ENCODE measurements at regions not wholly inside any gene's neighbourhood (a gene's known extent, or its start where the extent isn't known, plus 50 kb on each side); places are given as distances from the start of the nearest gene placed in this dataset.
"Not testable (repeated sequence)": the region's sequence is repeated elsewhere in the genome, so short reads cannot be mapped to it uniquely, and the experiment has no call there.

DNA sequence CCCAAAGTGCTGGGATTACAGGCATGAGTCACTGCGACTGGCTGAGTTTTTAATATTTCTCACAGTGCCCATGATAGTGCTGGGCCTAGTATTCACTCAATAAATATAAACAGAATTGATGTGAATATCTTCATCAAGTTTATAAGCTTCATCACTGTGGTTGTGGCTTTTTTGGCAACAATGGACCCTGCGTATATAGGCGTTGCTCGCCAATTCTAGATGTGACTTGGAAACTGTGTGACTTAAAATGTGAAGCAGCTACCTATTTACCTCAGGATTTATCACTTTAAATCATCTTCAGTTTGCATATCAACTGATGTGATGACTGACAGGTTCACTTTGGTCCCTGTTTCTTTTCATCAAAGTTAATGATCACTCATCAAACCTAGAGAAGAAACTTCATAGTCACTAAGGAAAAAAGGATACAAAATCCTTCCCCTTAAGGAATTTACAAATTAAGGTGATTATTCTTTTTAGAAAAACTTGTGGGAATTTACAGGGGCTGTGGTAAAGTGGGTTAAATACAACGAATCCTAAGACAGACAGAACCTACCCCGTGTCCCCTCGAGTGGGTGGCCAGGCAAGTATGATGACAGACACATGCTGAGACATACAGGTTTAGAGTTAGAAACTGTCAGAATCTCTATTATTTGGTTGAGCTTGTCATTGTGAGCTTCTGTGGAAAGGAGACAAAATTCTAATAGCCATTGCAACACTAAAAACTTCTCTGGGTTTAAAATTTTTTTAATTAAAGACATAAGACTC is 101.3 kb downstream of the AKAP11 start:
- no peak for DNase-seq

DNA sequence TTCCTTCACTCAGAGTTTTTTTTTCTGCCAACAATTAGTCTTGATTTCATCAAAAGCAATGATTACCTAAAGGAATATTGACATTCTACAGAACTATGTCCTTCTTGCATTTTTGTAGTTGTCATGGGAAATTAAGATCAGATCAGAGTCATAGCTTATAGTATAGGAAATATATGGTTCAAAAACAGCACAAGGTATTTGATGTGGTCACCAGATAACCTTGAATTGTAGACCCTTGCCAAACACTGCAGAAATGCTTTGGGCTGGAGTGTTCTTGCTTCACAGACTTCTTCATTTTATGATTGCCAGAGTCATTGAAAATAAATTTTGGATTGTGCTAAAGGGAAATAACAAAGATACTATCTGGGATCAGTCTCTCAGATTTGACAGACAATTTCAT is 103.7 kb downstream of the AKAP11 start:
- no peak for DNase-seq

DNA sequence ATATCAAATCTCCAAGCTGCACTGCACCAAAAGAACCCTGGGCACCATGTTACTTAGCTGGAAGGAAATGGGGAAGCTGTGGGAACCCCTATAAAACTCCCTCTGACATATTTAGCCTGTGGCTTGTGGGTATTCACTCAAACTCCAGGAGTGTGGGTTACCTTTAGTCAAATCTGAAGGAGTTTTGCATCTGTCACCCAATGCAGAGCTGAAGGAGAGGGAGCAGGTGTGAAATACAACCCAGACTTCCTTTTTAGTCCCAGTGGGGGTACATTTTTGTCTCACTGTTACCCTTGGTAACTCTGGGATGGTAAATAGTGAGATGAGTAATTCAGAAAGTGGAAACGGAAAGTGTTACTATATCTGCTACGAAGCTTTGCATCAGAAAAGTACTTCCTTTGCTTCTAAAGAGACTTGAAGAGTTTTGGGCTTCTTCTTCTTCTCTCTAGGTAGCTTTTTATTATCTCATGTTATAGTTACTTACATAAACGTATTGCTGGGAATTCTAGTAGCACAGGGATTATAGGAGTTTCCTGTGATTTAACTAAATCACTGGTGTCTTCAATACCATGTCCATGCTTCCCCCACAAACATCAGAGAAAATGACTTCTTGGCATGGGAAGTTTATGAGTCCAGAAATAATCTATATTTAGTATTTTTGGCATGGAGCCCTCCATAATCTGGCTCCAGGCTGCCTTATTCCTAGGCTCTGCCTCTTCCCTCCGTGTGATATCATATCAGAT is 105.9 kb downstream of the AKAP11 start:
- peak in 1 of 2 experiments; percentile 11 for DNase-seq

DNA sequence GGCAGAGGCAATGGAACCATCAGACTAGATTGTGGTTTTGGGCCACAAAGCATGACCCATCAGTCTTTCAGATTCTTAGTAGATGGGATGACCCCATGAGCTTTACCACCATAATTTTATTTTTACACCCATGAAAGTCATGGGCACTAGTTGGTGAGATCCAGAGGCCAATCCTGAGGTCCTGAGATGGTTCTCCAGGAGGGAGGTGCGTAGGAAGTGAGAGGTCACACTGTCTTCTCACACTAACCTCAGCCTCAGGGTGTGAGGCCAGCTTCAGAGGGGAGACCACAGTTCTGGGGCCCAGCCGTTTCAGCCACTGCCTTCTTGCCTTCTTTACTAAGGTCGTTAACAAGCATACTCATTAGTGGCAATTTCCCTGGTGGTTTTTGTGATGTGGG is 106.4 kb downstream of the AKAP11 start:
- DNase-seq = no peak

DNA sequence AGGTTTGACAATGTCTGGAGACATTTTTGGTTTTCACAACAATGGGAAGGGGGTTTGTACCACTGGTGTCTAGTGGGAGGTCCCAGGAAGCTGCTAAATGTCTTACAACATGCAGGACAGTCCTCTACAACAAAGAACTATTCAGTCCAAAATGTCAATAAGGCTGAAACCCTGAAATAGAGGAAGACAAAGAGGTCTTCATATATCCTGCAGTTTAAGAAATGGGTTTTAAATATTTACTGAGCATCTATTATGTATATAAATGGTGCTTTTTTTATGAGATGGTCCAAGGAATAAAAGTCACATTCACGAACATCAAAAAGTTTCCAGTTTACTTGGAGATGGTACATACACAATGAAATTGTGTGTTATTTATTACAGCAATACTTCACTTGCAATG is 107.3 kb downstream of the AKAP11 start:
- DNase-seq = no peak

GRCh38 chr13:42380420-42381164 is 108.6 kb downstream of the AKAP11 start:
- no peak for DNase-seq

DNA sequence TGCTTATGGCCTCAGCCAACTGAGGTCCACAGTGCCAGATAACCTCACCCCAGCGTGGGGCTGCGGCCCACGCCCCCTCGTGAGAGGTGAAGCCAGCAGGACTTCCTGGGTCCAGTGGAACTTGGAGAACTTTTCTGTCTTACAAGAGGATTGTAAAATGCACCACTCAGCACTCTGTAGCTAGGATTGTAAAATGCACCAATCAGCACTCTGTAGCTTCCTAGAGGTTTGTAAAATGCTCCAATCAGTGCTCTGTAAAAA is 109.1 kb downstream of the AKAP11 start:
- DNase-seq = no peak

GRCh38 chr13:42381426-42381825 is 109.5 kb downstream of the AKAP11 start:
- DNase-seq = not testable (repeated sequence)

- no peak for DNase-seq
These were observed 111.1 kb downstream of the AKAP11 start for GRCh38 chr13:42383025-42383424.

GRCh38 chr13:42384265-42384664 is 112.3 kb downstream of the AKAP11 start:
- DNase-seq = peak in 1 of 2 experiments; percentile 11

GRCh38 chr13:42388326-42388725 is 116.4 kb downstream of the AKAP11 start:
- no peak for DNase-seq

DNA sequence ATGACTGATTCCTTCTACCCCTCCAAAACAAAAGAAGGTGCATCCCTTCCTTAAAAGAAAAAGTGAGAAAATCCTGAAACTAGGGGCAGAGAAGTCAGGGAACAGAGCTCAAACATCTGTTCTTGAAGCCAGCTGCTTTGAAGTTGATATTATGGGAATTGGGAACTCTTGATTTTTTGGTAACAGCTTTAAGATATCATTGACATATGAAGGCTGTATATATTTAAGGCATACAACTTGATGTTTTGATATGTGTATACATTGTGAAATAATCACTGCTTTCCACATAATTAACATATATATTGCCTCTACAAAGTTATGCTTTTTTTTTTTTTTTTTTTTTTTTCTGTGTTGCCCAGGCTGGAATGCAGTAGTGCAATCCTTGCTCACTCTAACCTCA is 117.1 kb downstream of the AKAP11 start:
- no peak for DNase-seq

DNA sequence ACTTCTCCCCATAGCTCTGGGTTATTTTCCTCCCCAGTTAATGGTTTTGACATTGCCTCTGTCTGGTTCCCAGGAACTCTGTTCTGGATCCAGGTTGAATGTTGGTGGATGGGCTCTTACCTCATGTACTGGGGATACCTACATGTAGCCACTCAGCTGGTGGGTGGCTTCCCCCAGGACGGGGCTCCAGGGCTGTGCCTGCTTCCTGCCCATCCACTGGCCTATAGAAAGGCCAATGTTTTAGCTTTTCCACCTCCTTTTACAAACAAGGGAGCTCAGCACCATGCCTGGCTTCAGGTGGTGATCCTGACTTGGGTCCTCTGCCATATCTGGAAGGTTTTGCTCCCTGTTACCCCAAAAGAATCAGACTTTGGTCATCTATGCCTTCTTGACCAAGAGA is 120.2 kb downstream of the AKAP11 start:
- DNase-seq = no peak

DNA sequence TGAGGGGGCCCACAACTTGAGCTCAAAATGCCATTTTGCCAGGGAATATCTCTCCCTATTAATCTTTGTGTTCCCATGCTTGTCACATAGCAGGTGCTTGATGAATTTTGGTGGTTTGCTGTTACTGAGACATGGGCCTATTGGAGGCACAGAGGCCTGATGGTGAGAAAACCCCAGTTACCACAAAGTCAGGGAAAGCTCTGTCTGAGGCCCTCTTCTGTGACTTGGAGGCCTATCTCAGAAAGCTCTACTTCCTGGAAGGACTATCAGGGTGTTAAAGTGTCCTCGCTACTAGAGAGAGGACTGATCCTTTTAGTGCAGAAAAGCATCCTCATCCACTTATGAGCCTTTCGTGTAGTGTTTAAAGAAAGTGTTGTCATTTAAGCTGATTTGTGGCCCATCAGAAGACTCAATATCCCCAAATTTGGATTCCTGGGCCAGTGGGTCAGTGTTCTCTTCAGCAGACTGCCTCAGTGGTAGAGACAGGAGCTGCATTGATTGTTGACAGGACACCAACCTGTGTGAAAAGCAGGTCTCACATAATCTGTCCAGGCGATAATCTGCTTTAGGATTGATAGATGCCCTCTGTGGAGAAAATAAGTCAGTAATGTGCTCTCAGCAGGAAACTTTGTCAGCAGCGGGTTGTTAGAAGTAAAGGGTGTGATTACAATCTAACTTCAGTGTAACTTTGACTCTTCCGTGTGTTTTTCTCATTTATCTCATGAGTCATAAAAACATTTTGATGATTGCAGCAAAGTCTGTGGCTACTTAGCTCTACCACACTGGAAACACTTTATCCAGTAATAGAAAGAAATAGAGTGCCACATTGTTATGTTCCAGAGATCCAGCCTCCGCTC is 121.0 kb downstream of the AKAP11 start:
- DNase-seq = no peak

- no peak for DNase-seq
These were observed 121.8 kb downstream of the AKAP11 start for GRCh38 chr13:42393573-42394360.

- DNase-seq = no peak
These were observed 122.4 kb downstream of the AKAP11 start for GRCh38 chr13:42394361-42394708.

GRCh38 chr13:42394711-42395085 is 122.7 kb downstream of the AKAP11 start:
- DNase-seq = no peak

DNA sequence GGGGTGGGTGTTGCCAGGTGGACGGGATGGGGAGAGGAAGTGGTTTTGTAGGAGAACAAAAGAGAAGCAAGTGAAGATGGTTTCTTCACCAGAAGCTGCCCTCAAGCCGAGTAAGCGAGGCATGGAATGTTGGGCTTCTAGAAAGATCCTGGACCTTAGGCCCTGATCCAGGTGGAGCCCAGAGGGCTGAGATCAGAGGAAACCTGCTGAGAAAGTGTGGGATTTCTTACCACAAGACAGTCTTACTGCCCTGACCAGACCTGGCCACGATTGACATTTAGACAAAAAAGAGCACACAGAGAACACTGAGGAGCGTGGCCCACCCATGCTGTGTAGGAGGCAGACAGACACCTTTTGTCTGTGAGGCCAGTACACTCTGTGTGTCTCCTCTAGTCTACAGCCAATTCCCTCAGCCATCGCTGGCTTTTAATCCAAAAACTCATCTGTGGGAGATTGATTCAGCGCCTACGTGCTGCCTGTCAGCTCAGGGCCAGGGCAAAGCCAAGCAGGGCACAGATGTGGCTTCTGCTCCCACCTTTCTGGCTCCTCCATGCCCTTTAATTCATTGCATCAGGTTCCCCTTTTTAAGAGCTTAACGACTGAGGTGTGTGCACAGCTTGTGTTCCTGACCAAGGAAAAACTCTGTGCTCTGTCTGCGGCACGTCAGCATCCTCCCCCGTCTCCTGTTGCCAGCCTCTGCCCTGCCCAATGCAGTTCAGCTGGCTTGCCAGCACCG is 123.3 kb downstream of the AKAP11 start:
- DNase-seq = no peak

DNA sequence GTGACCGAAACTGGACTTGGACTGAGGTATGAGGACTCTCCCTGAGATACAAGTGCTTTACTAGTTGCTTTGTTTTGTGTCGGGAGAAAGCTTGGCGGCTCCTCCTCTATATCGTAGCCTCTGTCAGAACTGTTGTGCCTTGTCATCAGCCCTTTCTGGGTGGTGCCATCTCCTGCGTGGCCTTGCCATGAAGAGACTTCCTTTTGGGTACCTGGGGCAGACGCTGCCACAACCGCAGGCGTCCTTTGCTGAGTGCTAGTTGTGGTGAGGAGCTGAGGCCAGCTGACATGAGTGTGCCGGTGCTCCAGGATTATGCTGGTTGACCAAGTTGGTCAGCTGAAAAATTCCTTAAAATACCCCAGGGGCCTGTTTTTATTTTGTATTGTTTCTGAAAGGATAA is 124.5 kb downstream of the AKAP11 start:
- no peak for DNase-seq

DNA sequence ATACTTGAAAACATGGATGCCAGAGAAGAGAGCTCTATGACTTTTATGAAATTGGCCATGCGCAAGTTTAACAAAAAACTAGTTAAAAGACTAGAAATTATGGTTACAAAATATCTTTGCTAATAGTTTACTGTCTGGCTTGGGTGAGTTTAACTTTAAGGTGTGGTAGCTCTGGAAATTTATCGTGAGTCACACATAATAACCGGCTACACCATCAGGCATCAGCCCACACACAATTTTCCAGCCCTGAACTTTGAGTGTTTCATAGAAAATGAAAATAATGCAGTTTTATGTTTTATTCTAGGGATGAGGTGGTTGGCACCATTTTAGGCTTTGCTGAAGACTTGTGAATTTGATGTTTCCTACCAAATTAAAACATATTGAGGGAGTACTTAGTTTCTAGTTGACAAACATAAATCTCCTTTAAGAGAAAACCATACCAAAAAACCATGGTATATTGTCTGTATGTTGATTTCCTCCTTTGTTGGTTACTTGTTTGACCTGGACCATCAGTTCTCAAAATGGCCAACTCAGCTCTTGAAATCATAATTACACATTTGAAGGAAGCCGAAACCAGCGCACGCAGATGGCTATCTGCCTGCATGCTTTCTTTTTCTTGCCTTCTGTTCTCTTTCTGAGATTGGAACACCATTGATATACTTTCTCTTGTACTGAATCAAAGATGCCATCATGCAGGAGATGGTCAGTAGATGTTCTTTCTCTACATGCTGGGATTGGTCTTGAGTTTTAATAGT is 125.1 kb downstream of the AKAP11 start:
- no peak for DNase-seq

DNA sequence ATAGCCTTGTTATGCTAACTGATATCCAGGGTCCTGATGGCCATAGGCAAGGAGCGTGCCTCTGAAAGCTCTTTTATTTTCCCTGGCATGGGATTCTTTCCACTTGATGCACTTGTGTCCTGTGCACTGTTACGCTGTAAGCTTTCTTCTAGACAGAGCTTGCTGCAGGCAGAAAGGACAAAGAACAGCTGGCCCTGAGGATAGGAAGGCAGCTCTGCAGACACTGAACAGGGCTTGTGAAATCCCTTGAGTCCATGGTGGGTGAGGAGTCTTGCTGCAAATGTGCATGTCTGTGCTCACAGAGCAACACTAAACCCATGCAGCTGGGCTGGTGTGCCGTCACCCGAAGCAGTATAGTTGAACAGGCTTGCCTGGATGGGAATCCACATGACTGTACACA is 126.6 kb downstream of the AKAP11 start:
- DNase-seq = no peak

Measured in NCI-H526 (cell line).